Activated naive CD8-positive, alpha-beta T cell treated with anti-CD3 and anti-CD28 coated beads, Interleukin-2, amount 50 U/mL, for 24 hours (primary cell): ENCODE measurements at regions not wholly inside any gene's neighbourhood (a gene's known extent, or its start where the extent isn't known, plus 50 kb on each side); places are given as distances from the start of the nearest gene placed in this dataset.

Experiments used
- ATAC-seq: fragments of 150-1000 bp; cut with Tn5 transposase; one replicate; pipeline ENCODE4 v1.10.0; 2021
- DNase-seq: peaks from one replicate; pipeline ENCODE4 v3.0.0; 2021
- H3K27ac Mint-ChIP-seq: one replicate; pipeline ENCODE4 v1.8.0; 2021; ENCODE audit warnings: mild to moderate bottlenecking, mixed read lengths
- H3K27me3 Mint-ChIP-seq: one replicate; pipeline ENCODE4 v1.8.0; 2021; ENCODE audit warnings: mixed read lengths
- H3K36me3 Mint-ChIP-seq: one replicate; pipeline ENCODE4 v1.8.0; 2021; ENCODE audit warnings: low read depth, mixed read lengths
- H3K4me1 Mint-ChIP-seq: one replicate; pipeline ENCODE4 v1.8.0; 2021; ENCODE audit warnings: mixed read lengths
- H3K4me3 Mint-ChIP-seq: one replicate; pipeline ENCODE4 v1.8.0; 2021; ENCODE audit warnings: mild to moderate bottlenecking, moderate library complexity, mixed read lengths
- H3K9me3 Mint-ChIP-seq: one replicate; pipeline ENCODE4 v1.8.0; 2021; ENCODE audit warnings: mixed read lengths

DNA sequence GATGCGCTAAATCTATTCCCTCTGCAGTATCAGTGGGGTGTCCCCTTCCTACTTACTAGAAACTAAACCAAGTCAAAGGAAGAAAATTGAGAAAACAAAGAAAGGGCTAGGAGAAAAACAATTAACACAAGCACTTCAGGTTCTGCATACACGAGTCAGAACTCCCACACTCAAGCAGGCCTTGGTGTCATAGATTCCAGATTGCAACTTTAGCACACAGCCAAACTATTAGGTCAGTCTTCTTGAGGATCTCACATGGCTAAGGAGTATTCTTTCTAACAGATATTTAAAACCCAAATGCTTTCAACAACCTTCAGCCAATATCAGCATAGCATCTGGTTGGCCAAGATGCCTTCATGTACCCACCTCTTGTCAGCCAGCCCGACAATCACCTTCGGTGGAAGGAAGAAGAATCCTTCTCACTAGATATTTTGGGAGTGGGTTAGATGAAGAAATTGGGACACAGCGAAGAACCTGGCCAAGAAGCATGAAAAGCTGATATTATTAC, 340.0 kb downstream of the VPS13C start:
- Mint-ChIP-seq H3K27me3 (peaks cover 10% of the 10 kb centered on the region), H3K4me1 (no peaks in the 10 kb centered on the region)

DNA sequence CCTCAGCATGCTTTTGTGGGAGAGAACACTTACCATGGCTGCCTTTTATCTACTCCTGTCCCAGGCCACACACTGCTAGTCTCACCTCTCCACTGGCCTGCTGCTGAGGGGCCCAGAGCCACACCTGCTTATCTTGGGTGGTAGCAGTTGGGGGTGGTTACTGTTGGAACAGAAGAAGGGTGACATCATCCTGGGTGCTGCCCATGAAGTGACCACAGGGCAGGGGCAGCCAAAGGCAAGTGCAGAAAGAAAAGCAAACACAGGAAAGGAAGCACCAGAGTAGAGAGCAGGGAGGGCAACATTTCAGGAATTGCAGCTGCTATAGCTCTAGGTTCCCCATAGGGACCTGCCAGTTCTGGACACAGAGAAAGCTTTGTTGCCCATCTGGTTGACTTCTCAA, 345.2 kb downstream of the VPS13C start:
- ATAC-seq (no peak), DNase-seq (no peak)

More for the DNA sequence above, 340.0 kb downstream of the VPS13C start:
- H3K4me3 Mint-ChIP-seq = no peak overlapping the region
- no peak overlapping the region for H3K27ac Mint-ChIP-seq
- ATAC-seq (no peak), DNase-seq (no peak)
- no peaks in the 10 kb centered on the region for H3K36me3 Mint-ChIP-seq
- no peaks in the 10 kb centered on the region for H3K9me3 Mint-ChIP-seq

DNA sequence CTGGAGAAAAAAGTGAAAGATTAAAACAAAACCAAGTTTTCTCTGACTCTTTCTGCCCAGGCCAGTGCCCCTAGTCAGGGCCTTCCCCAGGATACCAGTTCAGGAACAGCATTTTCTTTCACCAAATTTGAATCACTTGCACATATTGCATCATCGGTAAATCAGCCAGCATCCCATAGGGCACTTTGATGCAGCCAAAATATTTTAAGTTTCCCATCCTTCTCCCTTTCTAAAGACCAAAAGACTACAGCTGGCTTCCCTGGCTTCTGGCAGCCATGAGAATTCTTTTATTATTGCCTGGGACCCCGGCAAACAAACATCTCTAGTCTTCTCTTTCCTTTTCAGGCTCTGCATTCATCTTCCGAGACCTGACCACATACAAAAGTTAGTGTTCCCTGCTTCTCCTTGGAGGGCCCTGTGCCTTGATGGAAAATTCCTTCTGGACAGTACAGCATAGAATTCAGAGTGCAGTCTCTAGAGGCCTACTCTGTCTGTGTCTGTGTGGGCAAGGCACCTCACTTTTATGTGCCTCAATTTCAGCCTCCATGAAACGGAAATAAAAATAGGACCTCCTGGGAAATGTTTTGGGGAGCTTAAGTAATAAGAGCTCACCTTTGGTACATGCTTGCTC, 348.0 kb downstream of the VPS13C start:
- Mint-ChIP-seq H3K27ac (no peak overlapping the region), H3K4me3 (no peak overlapping the region), H3K27me3 (peaks cover 7% of the 10 kb centered on the region), H3K36me3 (no peaks in the 10 kb centered on the region), H3K9me3 (no peaks in the 10 kb centered on the region), H3K4me1 (no peaks in the 10 kb centered on the region)
- no peak for DNase-seq
- ATAC-seq = no peak

More for the DNA sequence above, 345.2 kb downstream of the VPS13C start:
- no peak overlapping the region for H3K4me3 Mint-ChIP-seq
- peaks cover 8% of the 10 kb centered on the region for H3K27me3 Mint-ChIP-seq
- no peak overlapping the region for H3K27ac Mint-ChIP-seq
- H3K4me1 Mint-ChIP-seq = no peaks in the 10 kb centered on the region
- no peaks in the 10 kb centered on the region for H3K36me3 Mint-ChIP-seq
- H3K9me3 Mint-ChIP-seq = no peaks in the 10 kb centered on the region

DNA sequence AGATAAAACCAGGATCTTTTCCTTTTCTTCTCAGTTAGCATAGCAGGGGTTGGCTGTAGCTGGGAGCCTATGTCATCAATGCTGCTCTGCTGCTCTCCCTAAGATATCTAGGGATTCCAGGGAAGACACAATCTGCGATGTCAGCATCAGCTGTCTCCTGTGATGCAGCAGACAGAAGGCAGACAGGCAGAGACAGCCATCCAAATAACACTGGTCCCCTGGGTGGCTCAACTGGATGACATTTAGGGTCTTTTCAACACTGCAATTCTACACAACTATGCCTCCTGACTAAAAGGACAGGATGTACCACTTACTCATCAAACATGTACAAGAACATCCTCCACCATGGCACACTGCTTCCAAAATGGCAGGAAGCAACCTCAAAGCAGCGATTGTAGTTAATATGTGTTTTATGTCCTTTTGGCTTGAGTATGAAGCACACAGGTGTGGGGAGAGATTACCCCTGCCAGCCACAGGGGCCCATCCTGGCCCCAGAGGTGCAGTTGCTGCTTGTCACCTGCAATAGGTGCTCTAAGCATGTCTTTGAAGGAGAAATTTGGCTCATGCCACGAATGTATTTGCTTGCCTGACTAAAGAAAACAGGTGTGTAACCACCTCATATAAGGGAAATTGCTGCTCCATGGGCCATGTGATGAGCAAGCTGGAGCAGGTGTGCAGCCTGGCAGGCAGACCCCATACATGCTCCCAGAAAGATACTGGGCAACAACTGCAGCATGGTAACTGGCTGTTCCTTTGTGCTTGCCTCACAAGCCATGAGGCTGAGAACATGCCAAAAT, 357.8 kb downstream of the VPS13C start:
- no peak overlapping the region for H3K27ac Mint-ChIP-seq
- no peaks in the 10 kb centered on the region for H3K4me1 Mint-ChIP-seq
- ATAC-seq = no peak
- no peaks in the 10 kb centered on the region for H3K9me3 Mint-ChIP-seq
- no peak for DNase-seq
- no peaks in the 10 kb centered on the region for H3K36me3 Mint-ChIP-seq
- H3K27me3 Mint-ChIP-seq = peaks cover 15% of the 10 kb centered on the region
- no peak overlapping the region for H3K4me3 Mint-ChIP-seq

DNA sequence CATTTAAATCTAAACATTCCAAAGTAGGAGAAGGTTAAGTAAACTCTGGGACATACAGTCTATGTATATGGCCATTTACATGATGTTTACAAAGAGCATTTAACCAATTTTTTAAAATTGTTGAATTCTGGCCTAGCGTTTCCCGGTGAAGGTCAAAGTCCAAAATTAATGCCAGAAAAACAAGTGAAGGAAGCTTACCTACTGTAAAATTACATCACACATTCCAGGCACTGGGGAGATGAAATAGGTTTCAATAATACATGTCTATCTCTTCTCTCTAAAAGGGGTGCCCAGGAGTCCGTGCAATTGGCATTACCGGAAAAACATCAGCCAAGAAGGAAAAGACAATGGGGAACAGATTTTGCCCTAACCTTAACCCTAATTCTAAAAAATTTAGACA, 358.8 kb downstream of the VPS13C start:
- H3K9me3 Mint-ChIP-seq = no peaks in the 10 kb centered on the region
- H3K27me3 Mint-ChIP-seq = peaks cover 15% of the 10 kb centered on the region
- no peaks in the 10 kb centered on the region for H3K4me1 Mint-ChIP-seq
- no peak overlapping the region for H3K4me3 Mint-ChIP-seq
- H3K36me3 Mint-ChIP-seq = no peaks in the 10 kb centered on the region
- DNase-seq (no peak), ATAC-seq (no peak)
- no peak overlapping the region for H3K27ac Mint-ChIP-seq

DNA sequence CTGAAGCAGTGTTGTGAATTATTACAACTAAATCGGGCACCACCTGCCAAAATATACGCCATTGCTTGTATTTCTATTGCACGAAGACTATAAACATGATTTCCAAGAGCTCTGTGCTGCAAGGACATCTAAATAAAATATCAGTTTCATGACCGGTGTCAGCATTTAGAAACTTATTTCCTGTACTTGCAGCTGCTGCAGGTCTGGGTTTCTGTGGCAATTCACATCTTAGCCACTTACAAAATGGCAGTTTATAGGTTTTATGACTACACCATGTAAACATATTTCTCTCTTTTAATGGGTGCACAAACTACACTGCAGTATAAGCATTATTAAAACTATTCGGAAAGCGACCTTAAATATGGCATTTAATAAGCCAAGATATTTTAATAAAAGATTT, 359.4 kb downstream of the VPS13C start:
- H3K27me3 Mint-ChIP-seq = peaks cover 15% of the 10 kb centered on the region

DNA sequence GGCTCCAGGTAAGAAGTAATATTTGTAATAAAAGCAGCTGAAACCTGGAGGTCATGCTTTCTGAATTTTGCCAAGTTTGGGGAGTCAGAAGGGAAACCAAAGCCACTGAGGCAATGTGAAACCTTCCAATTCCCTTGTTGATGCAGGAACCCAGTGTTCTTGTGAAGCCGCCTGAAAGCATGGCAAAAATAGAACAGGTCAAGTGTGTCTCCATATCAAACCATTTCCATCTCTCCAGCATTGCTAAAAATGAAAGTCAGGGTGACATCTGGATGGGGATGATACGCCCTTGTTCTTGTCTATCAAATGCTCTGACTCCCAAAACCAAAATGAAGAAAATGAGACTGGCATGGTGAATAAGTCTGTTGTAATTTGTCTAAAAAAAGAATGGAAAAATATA, 362.5 kb downstream of the VPS13C start:
- Mint-ChIP-seq H3K4me1 (no peaks in the 10 kb centered on the region), H3K27me3 (peaks cover 22% of the 10 kb centered on the region), H3K4me3 (no peak overlapping the region), H3K36me3 (no peaks in the 10 kb centered on the region), H3K27ac (no peak overlapping the region), H3K9me3 (no peaks in the 10 kb centered on the region)
- no peak for DNase-seq
- no peak for ATAC-seq

More for the DNA sequence above, 359.4 kb downstream of the VPS13C start:
- no peaks in the 10 kb centered on the region for H3K4me1 Mint-ChIP-seq
- H3K36me3 Mint-ChIP-seq = no peaks in the 10 kb centered on the region
- no peak overlapping the region for H3K27ac Mint-ChIP-seq
- ATAC-seq = no peak
- H3K9me3 Mint-ChIP-seq = no peaks in the 10 kb centered on the region
- DNase-seq = no peak
- no peak overlapping the region for H3K4me3 Mint-ChIP-seq

DNA sequence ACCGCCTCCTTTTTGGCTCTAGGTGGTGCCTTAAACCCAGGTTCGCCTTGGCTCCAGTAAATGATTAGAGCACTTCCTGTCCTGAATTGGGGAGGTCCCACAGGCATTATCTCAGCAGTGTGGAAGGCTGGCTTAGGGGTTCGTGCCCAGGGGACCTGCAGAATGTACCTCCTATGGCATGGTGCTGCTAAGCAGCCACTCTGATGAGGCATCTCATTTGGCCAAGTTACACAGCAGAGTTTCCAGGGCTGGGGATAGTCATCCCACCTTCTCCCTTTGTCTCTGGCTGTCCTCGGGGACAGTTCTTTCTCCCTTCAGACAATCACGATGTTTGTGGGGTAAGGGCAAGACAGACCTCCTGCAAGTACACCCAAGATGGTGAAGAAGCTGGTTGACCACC, 371.2 kb downstream of the VPS13C start:
- Mint-ChIP-seq H3K9me3 (peaks cover 4% of the 10 kb centered on the region), H3K4me1 (no peaks in the 10 kb centered on the region), H3K4me3 (no peak overlapping the region), H3K27ac (no peak overlapping the region), H3K36me3 (no peaks in the 10 kb centered on the region), H3K27me3 (peaks cover 2% of the 10 kb centered on the region)
- DNase-seq = no peak
- ATAC-seq = no peak

DNA sequence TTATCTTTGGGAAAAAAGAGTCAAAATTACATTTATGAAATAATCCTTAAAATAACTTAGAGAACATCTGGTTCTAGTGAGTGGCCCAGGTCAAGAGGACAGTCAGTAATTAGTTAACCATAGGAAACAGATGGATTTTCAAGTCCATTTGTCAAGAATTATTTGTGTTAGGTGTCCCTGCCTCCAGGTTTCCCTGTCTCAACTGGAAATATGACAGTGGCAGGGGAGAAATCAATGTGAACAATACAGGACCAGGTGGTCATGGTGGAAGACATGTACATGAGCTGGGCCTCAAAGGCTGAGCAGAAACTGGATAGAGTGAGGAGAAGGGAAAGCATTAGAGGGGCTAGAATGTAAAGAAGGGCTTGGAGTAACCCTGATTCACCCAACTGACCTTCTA, 372.6 kb downstream of the VPS13C start:
- Mint-ChIP-seq H3K4me3 (no peak overlapping the region), H3K27me3 (no peaks in the 10 kb centered on the region), H3K9me3 (peaks cover 4% of the 10 kb centered on the region), H3K4me1 (no peaks in the 10 kb centered on the region), H3K36me3 (no peaks in the 10 kb centered on the region), H3K27ac (no peak overlapping the region)
- DNase-seq = no peak
- ATAC-seq = no peak

DNA sequence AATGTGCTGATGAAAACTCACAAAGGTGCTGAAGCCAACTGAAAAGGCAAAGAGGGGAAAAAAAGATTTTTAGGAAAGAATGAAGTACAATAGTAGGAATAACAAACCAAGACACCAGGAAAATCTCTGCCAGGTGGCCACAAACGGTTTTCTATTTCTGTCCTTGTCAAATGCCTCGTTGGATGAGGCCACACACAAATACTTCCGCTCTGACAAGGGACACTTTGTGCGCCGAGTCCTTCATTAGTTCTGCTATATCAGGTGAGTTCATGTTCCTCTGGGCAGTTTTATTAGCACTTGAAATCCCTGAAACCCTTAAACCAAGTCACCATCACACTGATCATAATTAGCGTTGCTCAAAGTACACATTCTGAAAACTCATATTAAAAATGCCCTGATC, 373.1 kb downstream of the VPS13C start:
- Mint-ChIP-seq H3K4me3 (no peak overlapping the region), H3K27ac (no peak overlapping the region), H3K4me1 (no peaks in the 10 kb centered on the region), H3K36me3 (no peaks in the 10 kb centered on the region), H3K9me3 (peaks cover 4% of the 10 kb centered on the region), H3K27me3 (no peaks in the 10 kb centered on the region)
- no peak for ATAC-seq
- no peak for DNase-seq

DNA sequence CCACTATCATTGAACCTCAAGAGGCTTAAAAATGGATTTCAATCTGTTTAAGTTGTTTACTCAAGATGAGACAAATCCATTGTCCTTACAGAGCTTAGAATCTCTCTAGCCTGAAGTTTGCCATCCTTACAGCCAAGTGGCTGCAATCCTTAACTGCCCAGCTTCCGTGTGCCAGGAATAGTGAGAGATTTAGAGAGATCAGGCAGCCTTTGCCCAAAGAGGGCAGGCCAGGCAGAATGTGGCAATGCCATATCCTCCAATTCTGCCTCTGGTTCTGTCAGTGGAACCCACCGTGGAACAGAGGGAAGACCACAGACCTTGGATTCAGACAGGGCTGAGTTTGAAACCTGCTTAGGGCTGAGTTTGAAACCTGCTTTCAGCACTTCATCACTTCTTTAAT, 374.3 kb downstream of the VPS13C start:
- H3K9me3 Mint-ChIP-seq = peaks cover 4% of the 10 kb centered on the region
- ATAC-seq (no peak), DNase-seq (no peak)
- H3K27me3 Mint-ChIP-seq = peaks cover 6% of the 10 kb centered on the region
- H3K4me1 Mint-ChIP-seq = no peaks in the 10 kb centered on the region
- H3K27ac Mint-ChIP-seq = no peak overlapping the region
- H3K4me3 Mint-ChIP-seq = no peak overlapping the region
- no peaks in the 10 kb centered on the region for H3K36me3 Mint-ChIP-seq

DNA sequence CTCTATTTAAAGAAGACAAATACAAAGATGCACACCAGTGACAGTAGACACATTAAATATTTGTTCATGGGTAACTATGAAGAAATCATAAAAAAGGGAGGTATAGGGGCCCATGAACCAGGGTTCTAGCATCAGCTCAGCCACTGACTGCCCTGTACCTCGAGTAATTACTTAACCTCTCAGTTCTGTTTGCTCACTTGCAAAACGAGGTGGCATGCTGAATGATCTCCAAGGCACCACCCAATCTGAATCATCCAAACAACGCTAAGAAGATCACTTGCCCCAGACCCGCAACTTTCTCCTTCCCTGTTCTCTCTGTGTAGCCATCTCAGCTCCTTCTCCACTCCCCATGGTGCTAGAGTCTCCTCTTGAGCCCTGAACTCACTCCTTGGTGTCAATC, 374.7 kb downstream of the VPS13C start:
- no peak overlapping the region for H3K4me3 Mint-ChIP-seq
- peaks cover 4% of the 10 kb centered on the region for H3K9me3 Mint-ChIP-seq
- no peaks in the 10 kb centered on the region for H3K36me3 Mint-ChIP-seq
- no peak overlapping the region for H3K27ac Mint-ChIP-seq
- no peak for DNase-seq
- ATAC-seq = no peak
- H3K4me1 Mint-ChIP-seq = no peaks in the 10 kb centered on the region
- H3K27me3 Mint-ChIP-seq = peaks cover 7% of the 10 kb centered on the region

DNA sequence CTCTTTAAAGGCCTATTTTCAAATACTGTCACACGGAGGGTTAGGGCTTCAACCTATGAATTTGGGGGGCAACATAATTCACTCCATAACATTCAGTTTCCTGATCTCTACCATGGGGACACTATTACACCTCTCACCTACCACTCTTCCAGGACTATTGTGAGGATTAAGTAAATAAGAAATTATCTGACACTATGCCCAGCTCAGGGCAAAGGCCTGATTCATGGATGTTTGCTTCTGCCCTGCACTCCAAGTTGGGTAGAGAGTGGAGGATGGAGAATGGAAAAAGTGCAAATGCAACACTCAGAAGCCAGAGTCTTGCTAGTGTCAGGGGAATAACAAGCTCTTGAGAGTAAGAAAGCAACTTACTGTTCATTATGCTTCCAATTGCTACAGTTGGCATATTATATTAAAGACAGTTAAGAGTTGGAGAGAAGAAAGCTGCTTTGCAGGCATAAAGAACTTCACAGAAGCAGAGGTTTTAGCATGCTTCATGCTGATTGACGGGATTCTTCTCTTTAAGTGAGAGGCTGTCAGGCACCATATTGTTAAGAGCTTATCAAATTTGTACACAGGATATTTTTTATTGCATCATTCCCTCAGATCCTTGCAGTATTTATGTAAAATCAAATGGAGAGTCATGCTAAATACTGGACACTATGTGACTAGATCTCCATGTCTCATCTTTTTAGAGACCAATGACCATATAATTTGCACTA, 375.3 kb downstream of the VPS13C start:
- Mint-ChIP-seq H3K27me3 (peaks cover 7% of the 10 kb centered on the region), H3K4me3 (no peak overlapping the region), H3K9me3 (peaks cover 4% of the 10 kb centered on the region), H3K36me3 (no peaks in the 10 kb centered on the region), H3K4me1 (no peaks in the 10 kb centered on the region), H3K27ac (no peak overlapping the region)
- ATAC-seq (no peak), DNase-seq (no peak)

DNA sequence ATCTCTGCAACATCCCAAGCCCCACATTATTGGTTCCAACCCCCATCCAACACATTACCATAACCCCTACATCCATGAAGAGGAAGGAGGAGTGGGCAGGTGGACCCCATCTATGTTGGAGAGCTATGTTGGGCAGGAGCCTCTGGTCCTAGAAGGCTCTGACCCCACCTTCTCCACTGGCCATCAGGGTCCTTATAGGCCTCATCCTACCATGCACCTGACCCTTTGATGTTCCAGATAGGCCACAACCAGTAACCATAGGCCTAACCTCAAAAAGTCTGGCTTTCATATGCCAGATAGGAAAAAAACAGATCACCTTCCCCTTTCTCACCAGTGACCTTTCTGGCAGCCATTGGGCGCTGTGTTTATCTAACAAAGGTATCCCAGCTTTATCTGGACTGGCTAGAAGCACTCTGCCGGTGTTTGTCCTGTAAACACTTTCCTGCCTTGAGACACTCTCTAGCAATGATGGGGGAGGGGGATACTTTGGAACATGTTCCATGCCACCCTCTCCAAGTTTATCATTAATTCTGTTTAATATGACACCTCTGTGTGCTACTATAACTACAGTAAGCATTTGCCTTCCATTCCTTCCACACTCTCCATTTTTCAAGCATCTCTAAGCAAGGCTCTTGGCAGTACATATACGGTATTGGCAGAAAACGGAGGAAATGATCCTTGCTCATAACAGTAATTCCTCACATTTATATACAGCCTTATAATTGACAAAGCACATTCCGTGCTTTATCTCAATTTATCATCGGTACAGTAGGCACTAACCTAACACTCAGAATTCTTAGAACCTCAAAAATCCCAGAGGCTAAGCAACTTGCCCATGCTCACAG, 377.1 kb downstream of the VPS13C start:
- H3K9me3 Mint-ChIP-seq = peaks cover 6% of the 10 kb centered on the region
- H3K36me3 Mint-ChIP-seq = no peaks in the 10 kb centered on the region
- no peak overlapping the region for H3K4me3 Mint-ChIP-seq
- no peaks in the 10 kb centered on the region for H3K4me1 Mint-ChIP-seq
- ATAC-seq = no peak
- no peak for DNase-seq
- no peak overlapping the region for H3K27ac Mint-ChIP-seq
- H3K27me3 Mint-ChIP-seq = peaks cover 11% of the 10 kb centered on the region
